ENCODE measurements at regions not wholly inside any gene's neighbourhood (a gene's known extent, or its start where the extent isn't known, plus 50 kb on each side); places are given as distances from the start of the nearest gene placed in this dataset.

DNA sequence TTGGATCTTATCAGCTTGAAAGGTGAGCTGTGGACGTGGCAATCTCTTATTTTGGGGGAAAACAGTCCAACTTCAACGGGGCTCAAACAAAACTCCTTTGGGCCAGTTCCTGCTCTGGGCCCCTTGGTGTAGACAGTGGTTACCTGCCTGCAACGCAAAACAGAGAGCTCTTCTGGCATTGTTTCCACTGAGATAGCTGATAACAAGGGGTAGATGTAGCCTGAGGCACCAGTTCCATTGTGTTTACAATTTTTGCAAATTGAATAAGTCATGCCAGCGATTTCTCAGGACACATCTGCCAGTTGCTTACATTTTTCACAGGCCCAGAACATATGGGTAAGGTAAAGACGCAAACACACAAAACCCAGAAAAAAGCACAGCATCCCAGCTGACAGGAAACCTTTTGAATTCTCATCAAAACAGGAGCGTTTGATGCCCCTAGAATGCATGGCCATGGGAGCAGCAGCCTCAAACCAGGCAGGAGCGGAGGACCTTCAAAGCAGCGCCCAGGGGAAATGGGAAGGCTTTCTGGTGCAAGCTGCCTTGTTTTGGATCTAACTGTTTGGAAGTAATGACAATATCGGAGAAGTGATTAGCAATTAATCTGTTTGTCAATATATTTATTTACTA is 259.7 kb downstream of the AACS start:
- H3K27ac Mint-ChIP-seq = no peak overlapping the region
- Histone ChIP-seq H4K20me1 (replicated peaks; ENCODE audit: insufficient read depth) (no peaks in the 10 kb centered on the region), H3K4me2 (peak overlapping the region; percentile 55), H3K9me2 (ENCODE audit: insufficient read depth) (no peaks in the 10 kb centered on the region; the same call in 1 of the 2 replicates), H3K27ac (ENCODE audit: low read depth) (peak overlapping the region; percentile 78), H3F3A (replicated peaks; ENCODE audit: low read depth) (peaks cover 13% of the 10 kb centered on the region), H2AFZ (no peak overlapping the region), H3K4me3 (no peak overlapping the region), H3K36me3 (ENCODE audit: insufficient read depth) (no peaks in the 10 kb centered on the region; the same call in 1 of the 2 replicates), H3K79me2 (replicated peaks; ENCODE audit: insufficient read depth) (no peaks in the 10 kb centered on the region; the same call in 1 of the 2 replicates), H3K4me1 (ENCODE audit: insufficient read depth) (peaks cover 32% of the 10 kb centered on the region), H3K27me3 (ENCODE audit: insufficient read depth) (no peaks in the 10 kb centered on the region)
- H3K36me3 Mint-ChIP-seq (ENCODE audit: low read depth) = peaks cover 63% of the 10 kb centered on the region
- H3K27me3 Mint-ChIP-seq (ENCODE audit: insufficient read depth, low read depth, poor library complexity) = peaks cover 8% of the 10 kb centered on the region
- no peak for ATAC-seq
- peaks cover 46% of the 10 kb centered on the region for H3K4me1 Mint-ChIP-seq
- H3K4me3 Mint-ChIP-seq = no peak overlapping the region
- peak; percentile 30 for DNase-seq (ENCODE audit: low spot score)
- TF ChIP-seq JUNB (IDR thresholded peaks at IDR 0.05; ENCODE audit: unreplicated experiment) (no peak), STAT1 (IDR thresholded peaks at IDR 0.05; ENCODE audit: unreplicated experiment) (no peak), ZNF331 (CRISPR knock-in tag; IDR thresholded peaks at IDR 0.05; ENCODE audit: low read depth) (no peak)
- peaks cover 35% of the 10 kb centered on the region for H3K9me3 Mint-ChIP-seq

DNA sequence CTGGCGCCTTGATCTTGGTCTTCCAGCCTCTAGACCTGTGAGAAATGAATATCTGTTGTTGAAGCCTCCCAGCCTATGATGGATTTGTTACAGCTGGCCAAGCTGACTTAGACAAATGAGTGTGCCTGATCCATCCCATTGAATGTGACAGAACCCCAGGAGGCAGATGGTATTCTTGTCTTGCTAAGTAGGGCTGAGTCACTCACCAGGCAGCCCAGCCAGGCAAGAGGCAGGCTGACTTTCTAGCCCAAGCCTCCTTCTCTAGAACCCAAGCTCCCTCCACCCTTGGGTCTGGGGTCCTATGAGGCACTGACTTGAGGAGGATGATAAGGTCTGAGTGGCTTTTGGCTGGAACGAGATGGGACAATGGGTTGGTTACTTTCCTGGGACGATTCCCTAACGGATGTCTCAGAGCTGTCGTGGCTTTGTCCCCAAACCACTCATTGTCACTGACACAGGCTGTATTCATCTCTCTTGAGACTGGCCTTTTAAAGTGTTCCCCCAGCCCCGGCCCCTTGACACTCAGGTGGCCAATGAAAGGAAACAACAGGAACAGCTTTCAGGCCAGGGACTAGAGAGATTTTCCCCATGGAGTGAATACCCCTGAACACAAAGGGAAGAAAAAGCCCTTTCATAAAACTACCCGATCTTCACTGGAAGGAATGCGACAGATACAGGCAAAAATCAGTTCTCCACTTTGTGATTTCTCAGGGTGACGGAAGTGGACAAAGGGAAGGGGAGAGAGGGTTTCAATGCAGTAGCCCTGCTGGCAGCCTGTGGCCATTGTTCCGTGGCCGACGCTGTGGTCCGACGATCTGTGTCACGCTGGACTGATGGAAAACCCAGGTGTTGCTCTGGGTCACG is 264.2 kb downstream of the AACS start:
- H3K27ac ChIP-seq (ENCODE audit: low read depth) = peak overlapping the region; percentile 75
- TF ChIP-seq, protein P1, sequence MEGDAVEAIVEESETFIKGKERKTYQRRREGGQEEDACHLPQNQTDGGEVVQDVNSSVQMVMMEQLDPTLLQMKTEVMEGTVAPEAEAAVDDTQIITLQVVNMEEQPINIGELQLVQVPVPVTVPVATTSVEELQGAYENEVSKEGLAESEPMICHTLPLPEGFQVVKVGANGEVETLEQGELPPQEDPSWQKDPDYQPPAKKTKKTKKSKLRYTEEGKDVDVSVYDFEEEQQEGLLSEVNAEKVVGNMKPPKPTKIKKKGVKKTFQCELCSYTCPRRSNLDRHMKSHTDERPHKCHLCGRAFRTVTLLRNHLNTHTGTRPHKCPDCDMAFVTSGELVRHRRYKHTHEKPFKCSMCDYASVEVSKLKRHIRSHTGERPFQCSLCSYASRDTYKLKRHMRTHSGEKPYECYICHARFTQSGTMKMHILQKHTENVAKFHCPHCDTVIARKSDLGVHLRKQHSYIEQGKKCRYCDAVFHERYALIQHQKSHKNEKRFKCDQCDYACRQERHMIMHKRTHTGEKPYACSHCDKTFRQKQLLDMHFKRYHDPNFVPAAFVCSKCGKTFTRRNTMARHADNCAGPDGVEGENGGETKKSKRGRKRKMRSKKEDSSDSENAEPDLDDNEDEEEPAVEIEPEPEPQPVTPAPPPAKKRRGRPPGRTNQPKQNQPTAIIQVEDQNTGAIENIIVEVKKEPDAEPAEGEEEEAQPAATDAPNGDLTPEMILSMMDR (conservative IDR thresholded peaks at IDR 0.05; ENCODE audit: low read depth in 2 of 2) = no peak
- TF ChIP-seq POLR2AphosphoS5 (IDR thresholded peaks at IDR 0.05; ENCODE audit: low read depth) (no peak), JUNB (IDR thresholded peaks at IDR 0.05; ENCODE audit: unreplicated experiment) (no peak), EZH2phosphoT487 (IDR thresholded peaks at IDR 0.05; ENCODE audit: unreplicated experiment) (no peak), STAT1 (IDR thresholded peaks at IDR 0.05; ENCODE audit: unreplicated experiment) (no peak), ZNF331 (CRISPR knock-in tag; IDR thresholded peaks at IDR 0.05; ENCODE audit: low read depth) (no peak), CREB1 (CRISPR knock-in tag; IDR thresholded peaks at IDR 0.05; ENCODE audit: low read depth) (no peak), ZNF114 (CRISPR knock-in tag; IDR thresholded peaks at IDR 0.05) (no peak), NANOG (IDR thresholded peaks at IDR 0.05; ENCODE audit: borderline replicate concordance) (no peak)
- TF ChIP-seq, protein P2, sequence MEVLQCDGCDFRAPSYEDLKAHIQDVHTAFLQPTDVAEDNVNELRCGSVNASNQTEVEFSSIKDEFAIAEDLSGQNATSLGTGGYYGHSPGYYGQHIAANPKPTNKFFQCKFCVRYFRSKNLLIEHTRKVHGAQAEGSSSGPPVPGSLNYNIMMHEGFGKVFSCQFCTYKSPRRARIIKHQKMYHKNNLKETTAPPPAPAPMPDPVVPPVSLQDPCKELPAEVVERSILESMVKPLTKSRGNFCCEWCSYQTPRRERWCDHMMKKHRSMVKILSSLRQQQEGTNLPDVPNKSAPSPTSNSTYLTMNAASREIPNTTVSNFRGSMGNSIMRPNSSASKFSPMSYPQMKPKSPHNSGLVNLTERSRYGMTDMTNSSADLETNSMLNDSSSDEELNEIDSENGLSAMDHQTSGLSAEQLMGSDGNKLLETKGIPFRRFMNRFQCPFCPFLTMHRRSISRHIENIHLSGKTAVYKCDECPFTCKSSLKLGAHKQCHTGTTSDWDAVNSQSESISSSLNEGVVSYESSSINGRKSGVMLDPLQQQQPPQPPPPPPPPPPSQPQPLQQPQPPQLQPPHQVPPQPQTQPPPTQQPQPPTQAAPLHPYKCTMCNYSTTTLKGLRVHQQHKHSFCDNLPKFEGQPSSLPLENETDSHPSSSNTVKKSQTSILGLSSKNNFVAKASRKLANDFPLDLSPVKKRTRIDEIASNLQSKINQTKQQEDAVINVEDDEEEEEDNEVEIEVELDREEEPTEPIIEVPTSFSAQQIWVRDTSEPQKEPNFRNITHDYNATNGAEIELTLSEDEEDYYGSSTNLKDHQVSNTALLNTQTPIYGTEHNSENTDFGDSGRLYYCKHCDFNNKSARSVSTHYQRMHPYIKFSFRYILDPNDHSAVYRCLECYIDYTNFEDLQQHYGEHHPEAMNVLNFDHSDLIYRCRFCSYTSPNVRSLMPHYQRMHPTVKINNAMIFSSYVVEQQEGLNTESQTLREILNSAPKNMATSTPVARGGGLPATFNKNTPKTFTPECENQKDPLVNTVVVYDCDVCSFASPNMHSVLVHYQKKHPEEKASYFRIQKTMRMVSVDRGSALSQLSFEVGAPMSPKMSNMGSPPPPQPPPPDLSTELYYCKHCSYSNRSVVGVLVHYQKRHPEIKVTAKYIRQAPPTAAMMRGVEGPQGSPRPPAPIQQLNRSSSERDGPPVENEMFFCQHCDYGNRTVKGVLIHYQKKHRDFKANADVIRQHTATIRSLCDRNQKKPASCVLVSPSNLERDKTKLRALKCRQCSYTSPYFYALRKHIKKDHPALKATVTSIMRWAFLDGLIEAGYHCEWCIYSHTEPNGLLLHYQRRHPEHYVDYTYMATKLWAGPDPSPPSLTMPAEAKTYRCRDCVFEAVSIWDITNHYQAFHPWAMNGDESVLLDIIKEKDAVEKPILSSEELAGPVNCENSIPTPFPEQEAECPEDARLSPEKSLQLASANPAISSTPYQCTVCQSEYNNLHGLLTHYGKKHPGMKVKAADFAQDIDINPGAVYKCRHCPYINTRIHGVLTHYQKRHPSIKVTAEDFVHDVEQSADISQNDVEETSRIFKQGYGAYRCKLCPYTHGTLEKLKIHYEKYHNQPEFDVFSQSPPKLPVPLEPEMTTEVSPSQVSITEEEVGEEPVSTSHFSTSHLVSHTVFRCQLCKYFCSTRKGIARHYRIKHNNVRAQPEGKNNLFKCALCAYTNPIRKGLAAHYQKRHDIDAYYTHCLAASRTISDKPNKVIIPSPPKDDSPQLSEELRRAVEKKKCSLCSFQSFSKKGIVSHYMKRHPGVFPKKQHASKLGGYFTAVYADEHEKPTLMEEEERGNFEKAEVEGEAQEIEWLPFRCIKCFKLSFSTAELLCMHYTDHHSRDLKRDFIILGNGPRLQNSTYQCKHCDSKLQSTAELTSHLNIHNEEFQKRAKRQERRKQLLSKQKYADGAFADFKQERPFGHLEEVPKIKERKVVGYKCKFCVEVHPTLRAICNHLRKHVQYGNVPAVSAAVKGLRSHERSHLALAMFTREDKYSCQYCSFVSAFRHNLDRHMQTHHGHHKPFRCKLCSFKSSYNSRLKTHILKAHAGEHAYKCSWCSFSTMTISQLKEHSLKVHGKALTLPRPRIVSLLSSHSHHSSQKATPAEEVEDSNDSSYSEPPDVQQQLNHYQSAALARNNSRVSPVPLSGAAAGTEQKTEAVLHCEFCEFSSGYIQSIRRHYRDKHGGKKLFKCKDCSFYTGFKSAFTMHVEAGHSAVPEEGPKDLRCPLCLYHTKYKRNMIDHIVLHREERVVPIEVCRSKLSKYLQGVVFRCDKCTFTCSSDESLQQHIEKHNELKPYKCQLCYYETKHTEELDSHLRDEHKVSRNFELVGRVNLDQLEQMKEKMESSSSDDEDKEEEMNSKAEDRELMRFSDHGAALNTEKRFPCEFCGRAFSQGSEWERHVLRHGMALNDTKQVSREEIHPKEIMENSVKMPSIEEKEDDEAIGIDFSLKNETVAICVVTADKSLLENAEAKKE (CRISPR knock-in tag; IDR thresholded peaks at IDR 0.05) = no peak

More for the DNA sequence above, 264.2 kb downstream of the AACS start:
- H3K4me3 Mint-ChIP-seq = peak overlapping the region; percentile 21
- Histone ChIP-seq H3K4me2 (peak overlapping the region; percentile 21), H3K27me3 (ENCODE audit: insufficient read depth) (no peaks in the 10 kb centered on the region), H3K79me2 (replicated peaks; ENCODE audit: insufficient read depth) (peaks cover 18% of the 10 kb centered on the region), H3F3A (replicated peaks; ENCODE audit: low read depth) (peaks cover 16% of the 10 kb centered on the region), H3K4me3 (no peak overlapping the region; the same call in 1 of the 2 replicates), H3K4me1 (ENCODE audit: insufficient read depth) (peaks cover 44% of the 10 kb centered on the region), H3K36me3 (ENCODE audit: insufficient read depth) (no peaks in the 10 kb centered on the region; the same call in 1 of the 2 replicates), H2AFZ (no peak overlapping the region), H4K20me1 (replicated peaks; ENCODE audit: insufficient read depth) (peaks cover 6% of the 10 kb centered on the region; the same call in 1 of the 2 replicates), H3K9me2 (ENCODE audit: insufficient read depth) (no peaks in the 10 kb centered on the region)
- ATAC-seq (peak; percentile 51), DNase-seq (ENCODE audit: low spot score) (peak; percentile 77)
- peaks cover 23% of the 10 kb centered on the region for H3K9me3 Mint-ChIP-seq
- peaks cover 56% of the 10 kb centered on the region for H3K4me1 Mint-ChIP-seq
- peaks cover 43% of the 10 kb centered on the region for H3K36me3 Mint-ChIP-seq (ENCODE audit: low read depth)
- peaks cover 13% of the 10 kb centered on the region for H3K27me3 Mint-ChIP-seq (ENCODE audit: insufficient read depth, low read depth, poor library complexity)
- peak overlapping the region; percentile 81 for H3K27ac Mint-ChIP-seq
